Kidney (tissue), 13 donors: ENCODE measurements at regions not wholly inside any gene's neighbourhood (a gene's known extent, or its start where the extent isn't known, plus 50 kb on each side); places are given as distances from the start of the nearest gene placed in this dataset.

Experiments used
- DNase-seq, 5 donors: peaks; one replicate each; pipeline ENCODE4 v3.0.0-alpha.2; 2013 to 2020
- FAIRE-seq: peaks from 2 replicates; lab custom pipeline; 2012; peaks lifted over from hg19 to GRCh38; lab: Jason Lieb, UNC
- H3K27ac ChIP-seq, 2 donors: one replicate each; pipeline ENCODE4 v1.7.0; 2013; ENCODE audit warnings: low read depth in 2 of 2, low read length in 2 of 2, inconsistent platforms in 1 of 2
- H3K27me3 ChIP-seq: one replicate; pipeline ENCODE4 v1.7.1; 2013; ENCODE audit warnings: low read length, inconsistent platforms; ENCODE audit not compliant: control insufficient read depth, insufficient read depth
- H3K36me3 ChIP-seq, 3 donors: one replicate each; pipeline versions ENCODE4 v1.7.0 to v1.7.1; 2013; ENCODE audit warnings: low read length in 3 of 3, control low read depth in 1 of 3, inconsistent platforms in 1 of 3; ENCODE audit not compliant: insufficient read depth in 3 of 3, control insufficient read depth in 2 of 3
- H3K4me1 ChIP-seq, 3 donors: one replicate each; pipeline versions ENCODE4 v1.7.0 to v1.7.1; 2013; ENCODE audit warnings: low read length in 3 of 3, inconsistent platforms in 1 of 3, low read depth in 1 of 3; ENCODE audit not compliant: control insufficient read depth in 2 of 3, insufficient read depth in 2 of 3
- H3K4me3 ChIP-seq, 3 donors: one replicate each; pipeline versions ENCODE4 v1.7.0 to v1.8.1; 2013; ENCODE audit warnings: low read length in 3 of 3, control low read depth in 1 of 3, inconsistent platforms in 1 of 3
- H3K9ac ChIP-seq, 3 donors: one replicate each; pipeline versions ENCODE4 v1.7.0 to v1.7.1; 2013; ENCODE audit warnings: low read length in 3 of 3, control low read depth in 1 of 3, inconsistent platforms in 1 of 3
- H3K9me3 ChIP-seq, 3 donors: one replicate each; pipeline versions ENCODE4 v1.7.0 to v1.7.1; 2013; ENCODE audit warnings: low read length in 3 of 3, control low read depth in 1 of 3, inconsistent platforms in 1 of 3; ENCODE audit not compliant: control insufficient read depth in 2 of 3, insufficient read depth in 1 of 3
- intact Hi-C: fragments of 100-400 bp; cut with DNase I; formaldehyde crosslinking; loops from one replicate; pipeline ENCODE4 v1.11.1; 2022
- TF ChIP-seq, protein P1 (sequence below): IDR thresholded peaks from 3 replicates; pipeline ENCODE4 v1.5.1; 2012; ENCODE audit warnings: mild to moderate bottlenecking, moderate library complexity, borderline replicate concordance; ENCODE audit not compliant: insufficient read depth; ENCODE audit errors: extremely low read depth
- donor health status: control.
- donor health status: control.
- donor health status: control.
- donor health status: control.
- donor health status: control.
- donor health status: DM: yes; HTN: yes; CAD: no.
- donor health status: Normal renal cell carcinoma (clear cell type).

DNA sequence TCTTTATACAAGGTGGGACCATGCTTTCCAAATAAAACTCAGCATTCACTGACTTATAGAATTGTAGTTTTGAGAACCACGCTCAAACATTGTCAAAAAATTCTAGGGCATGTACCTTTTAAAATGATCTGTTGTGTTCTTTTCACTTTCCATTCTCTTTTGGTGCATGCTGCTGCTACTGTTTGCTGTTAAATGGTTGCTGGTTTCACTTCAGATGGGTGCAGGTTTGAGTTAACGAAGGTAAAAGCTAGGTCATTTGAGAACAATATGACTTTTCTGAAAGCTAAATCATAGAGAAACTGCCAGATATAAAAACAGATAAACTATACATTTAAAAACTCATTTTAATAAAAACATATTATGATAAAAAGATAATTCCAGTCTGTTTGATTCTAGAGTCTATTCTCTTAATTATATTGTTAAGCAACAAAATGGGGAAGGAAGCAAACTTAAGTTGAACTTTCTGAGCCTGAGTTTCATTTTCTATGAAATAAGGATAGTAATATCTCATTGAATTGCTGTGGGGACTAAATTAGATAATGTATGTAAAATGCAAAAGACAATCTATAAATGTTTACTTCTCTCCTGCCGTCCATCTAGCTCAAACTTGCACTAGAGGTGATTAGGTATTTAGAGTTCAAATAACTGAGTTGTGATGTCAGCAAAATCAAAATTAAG lies 82.4 kb downstream of the OXSM start:
- Histone ChIP-seq H3K9ac (no peak overlapping the region), H3K27ac (no peak overlapping the region), H3K4me1 (no peaks in the 10 kb centered on the region), H3K27me3 (no peaks in the 10 kb centered on the region), H3K36me3 (no peaks in the 10 kb centered on the region), H3K9me3 (no peaks in the 10 kb centered on the region), H3K4me3 (no peak overlapping the region)
- FAIRE-seq (no peak), DNase-seq (no peak)
- TF ChIP-seq, protein P1, sequence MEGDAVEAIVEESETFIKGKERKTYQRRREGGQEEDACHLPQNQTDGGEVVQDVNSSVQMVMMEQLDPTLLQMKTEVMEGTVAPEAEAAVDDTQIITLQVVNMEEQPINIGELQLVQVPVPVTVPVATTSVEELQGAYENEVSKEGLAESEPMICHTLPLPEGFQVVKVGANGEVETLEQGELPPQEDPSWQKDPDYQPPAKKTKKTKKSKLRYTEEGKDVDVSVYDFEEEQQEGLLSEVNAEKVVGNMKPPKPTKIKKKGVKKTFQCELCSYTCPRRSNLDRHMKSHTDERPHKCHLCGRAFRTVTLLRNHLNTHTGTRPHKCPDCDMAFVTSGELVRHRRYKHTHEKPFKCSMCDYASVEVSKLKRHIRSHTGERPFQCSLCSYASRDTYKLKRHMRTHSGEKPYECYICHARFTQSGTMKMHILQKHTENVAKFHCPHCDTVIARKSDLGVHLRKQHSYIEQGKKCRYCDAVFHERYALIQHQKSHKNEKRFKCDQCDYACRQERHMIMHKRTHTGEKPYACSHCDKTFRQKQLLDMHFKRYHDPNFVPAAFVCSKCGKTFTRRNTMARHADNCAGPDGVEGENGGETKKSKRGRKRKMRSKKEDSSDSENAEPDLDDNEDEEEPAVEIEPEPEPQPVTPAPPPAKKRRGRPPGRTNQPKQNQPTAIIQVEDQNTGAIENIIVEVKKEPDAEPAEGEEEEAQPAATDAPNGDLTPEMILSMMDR: no peak
- intact Hi-C loops: no loop called here

DNA sequence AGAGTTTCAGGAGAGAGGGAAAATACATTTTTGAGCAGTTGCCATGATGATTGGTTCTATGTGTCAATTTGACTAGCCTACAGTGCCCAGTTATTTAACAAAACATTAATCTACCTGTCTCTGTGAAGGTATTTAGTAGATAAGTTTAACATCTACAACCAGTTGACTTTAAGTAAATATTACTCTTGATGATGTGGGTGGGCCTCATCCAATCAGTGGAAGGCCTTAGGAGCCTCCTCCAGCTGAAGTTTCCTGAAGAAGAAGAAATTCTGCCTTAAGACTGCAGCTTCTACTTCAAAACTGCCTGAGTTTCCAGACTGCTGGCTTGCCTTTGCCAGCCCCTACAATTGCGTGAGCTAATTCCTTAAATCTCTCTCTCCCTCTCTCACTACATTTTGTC lies 93.6 kb downstream of the OXSM start:
- intact Hi-C loops: no loop called here
- Histone ChIP-seq H3K4me3 (no peak overlapping the region), H3K4me1 (no peaks in the 10 kb centered on the region), H3K9me3 (no peaks in the 10 kb centered on the region), H3K9ac (no peak overlapping the region), H3K27me3 (no peaks in the 10 kb centered on the region), H3K27ac (no peak overlapping the region), H3K36me3 (no peaks in the 10 kb centered on the region)
- TF ChIP-seq, protein P1: no peak
- DNase-seq: no peak
- no peak for FAIRE-seq

DNA sequence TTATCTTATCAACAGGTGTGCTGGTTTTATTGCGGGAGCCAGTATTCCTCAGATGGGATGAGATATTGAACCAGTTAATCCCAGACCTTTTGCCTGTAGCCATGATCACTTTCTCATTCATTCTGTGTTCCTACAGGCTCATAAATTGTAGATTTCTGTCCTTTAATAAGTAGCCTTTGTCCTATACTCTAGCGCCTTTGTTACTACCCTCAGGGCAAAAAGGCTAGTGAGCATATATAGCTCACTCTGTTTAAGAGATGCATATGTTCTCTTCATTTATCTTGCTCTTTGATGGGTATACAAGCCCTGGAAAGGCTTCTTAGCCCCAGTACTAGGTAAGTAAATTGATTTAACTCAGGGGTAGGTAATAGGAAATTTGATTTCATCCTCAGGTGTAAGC lies 95.1 kb downstream of the OXSM start:
- no peaks in the 10 kb centered on the region for H3K9me3 ChIP-seq
- TF ChIP-seq, protein P1: no peak
- H3K27ac ChIP-seq: no peak overlapping the region
- H3K4me1 ChIP-seq: no peaks in the 10 kb centered on the region
- H3K4me3 ChIP-seq: no peak overlapping the region
- no peak overlapping the region for H3K9ac ChIP-seq
- DNase-seq: no peak
- no peak for FAIRE-seq
- no peaks in the 10 kb centered on the region for H3K27me3 ChIP-seq
- H3K36me3 ChIP-seq: no peaks in the 10 kb centered on the region
- intact Hi-C loops: no loop called here

DNA sequence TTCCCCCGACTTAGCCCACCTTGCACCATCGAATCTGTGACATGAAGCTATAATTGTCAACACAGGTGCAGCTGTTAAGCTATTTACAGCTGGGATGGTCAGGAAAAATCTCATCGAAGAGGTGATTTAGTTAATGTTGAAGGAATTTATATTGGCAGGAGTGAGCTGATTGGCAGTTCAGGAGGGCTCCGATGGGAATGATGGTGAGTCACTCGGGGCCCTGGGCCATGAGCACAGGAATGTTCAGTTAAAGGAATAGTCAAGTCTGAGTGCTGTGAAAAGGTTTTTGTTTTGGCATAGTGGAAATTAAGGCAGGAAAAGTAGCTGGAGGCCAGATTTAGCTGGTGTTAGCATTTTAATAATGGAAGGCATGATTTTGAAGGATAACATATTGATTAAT lies 95.7 kb downstream of the OXSM start:
- no peak for DNase-seq
- FAIRE-seq: no peak
- no peaks in the 10 kb centered on the region for H3K27me3 ChIP-seq
- H3K4me3 ChIP-seq: no peak overlapping the region
- H3K9ac ChIP-seq: no peak overlapping the region
- no peak overlapping the region for H3K27ac ChIP-seq
- no peaks in the 10 kb centered on the region for H3K4me1 ChIP-seq
- TF ChIP-seq, protein P1: no peak
- H3K36me3 ChIP-seq: no peaks in the 10 kb centered on the region
- intact Hi-C loops: no loop called here
- no peaks in the 10 kb centered on the region for H3K9me3 ChIP-seq
